H1 (cell line): ENCODE measurements at regions not wholly inside any gene's neighbourhood (a gene's known extent, or its start where the extent isn't known, plus 50 kb on each side); places are given as distances from the start of the nearest gene placed in this dataset.

ENCODE experiments used
- CTCF ChIA-PET: fragments of 300-600 bp; sonication (Branson Sonifier 250); formaldehyde crosslinking; loops from one replicate; lab custom pipeline; 2021; ENCODE audit not compliant: partially characterized antibody; lab: Charles Lee
- POLR2A ChIA-PET: fragments of 300-600 bp; sonication (Branson Sonifier 250); formaldehyde crosslinking; loops from one replicate; lab custom pipeline; 2021; ENCODE audit warnings: inconsistent platforms; ENCODE audit not compliant: partially characterized antibody; lab: Charles Lee
- DNase-seq, 2 experiments: peaks; one replicate each; pipeline versions ENCODE4 v3.0.0 to v3.0.0-alpha.2; 2010 to 2022; ENCODE audit warnings: low spot score in 2 of 2, low read depth in 1 of 2, mixed read lengths in 1 of 2
- FAIRE-seq: peaks from 2 replicates; lab custom pipeline; 2011; peaks lifted over from hg19 to GRCh38; lab: Jason Lieb, UNC
- H2AFZ ChIP-seq: 2 replicates; pipeline ENCODE4 v1.8.1; 2012; ENCODE audit warnings: low read length, inconsistent platforms
- H2AK5ac ChIP-seq: 2 replicates; pipeline ENCODE4 v1.6.1; 2013; ENCODE audit warnings: low read depth, low read length
- H2BK120ac ChIP-seq: replicated peaks from 2 replicates; pipeline ENCODE3; 2013; ENCODE audit warnings: low read depth, low read length, inconsistent platforms
- H2BK12ac ChIP-seq: 2 replicates; pipeline ENCODE4 v1.6.1; 2013; ENCODE audit warnings: low read depth, low read length
- H2BK15ac ChIP-seq: 2 replicates; pipeline ENCODE4 v1.6.1; 2013; ENCODE audit warnings: low read length
- H2BK20ac ChIP-seq: 2 replicates; pipeline ENCODE4 v1.6.1; 2013; ENCODE audit warnings: low read length
- H2BK5ac ChIP-seq: 2 replicates; pipeline ENCODE4 v1.6.1; 2013; ENCODE audit warnings: low read depth, low read length
- H3K14ac ChIP-seq: 2 replicates; pipeline ENCODE4 v1.6.1; 2013; ENCODE audit warnings: inconsistent platforms; ENCODE audit not compliant: insufficient read length
- H3K18ac ChIP-seq: 2 replicates; pipeline ENCODE4 v1.6.1; 2013; ENCODE audit warnings: low read length; ENCODE audit errors: extremely low read depth
- H3K23ac ChIP-seq: 2 replicates; pipeline ENCODE4 v1.6.1; 2013; ENCODE audit warnings: inconsistent platforms; ENCODE audit not compliant: insufficient read length
- H3K23me2 ChIP-seq: 2 replicates; pipeline ENCODE4 v1.6.1; 2013; ENCODE audit warnings: low read depth, low read length
- H3K27ac ChIP-seq: 2 replicates; pipeline ENCODE4 v1.6.1; 2011; ENCODE audit warnings: low read depth, low read length, inconsistent platforms
- H3K27me3 ChIP-seq, 4 experiments: replicated peaks in 1 of 4; 1 replicate in 1 of 4; 2 replicates in 3 of 4; pipeline versions ENCODE4 v1.6.1 to v1.8.1; 2011 to 2013; ENCODE audit warnings: low read length in 3 of 4, mild to moderate bottlenecking in 3 of 4, inconsistent platforms in 2 of 4, mixed read lengths in 2 of 4, moderate library complexity in 1 of 4; ENCODE audit not compliant: control insufficient read depth in 3 of 4, insufficient read depth in 3 of 4; ENCODE audit errors: extremely low read depth in 1 of 4
- H3K36me3 ChIP-seq, 4 experiments: 2 replicates each; pipeline versions ENCODE4 v1.6.1 to v1.8.1; 2011 to 2013; ENCODE audit warnings: mild to moderate bottlenecking in 4 of 4, low read length in 3 of 4, moderate library complexity in 2 of 4, control low read depth in 1 of 4, inconsistent platforms in 1 of 4; ENCODE audit not compliant: insufficient read depth in 4 of 4, control insufficient read depth in 2 of 4
- H3K4ac ChIP-seq: replicated peaks from 2 replicates; pipeline ENCODE3; 2013; ENCODE audit warnings: low read length, low read depth, mixed read lengths, inconsistent platforms; ENCODE audit not compliant: insufficient read length
- H3K4me1 ChIP-seq, 4 experiments: replicated peaks in 1 of 4; 1 replicate in 1 of 4; 2 replicates in 3 of 4; pipeline versions ENCODE4 v1.6.1 to v1.8.1; 2011 to 2013; ENCODE audit warnings: low read length in 3 of 4, inconsistent platforms in 2 of 4, mixed read lengths in 1 of 4; ENCODE audit not compliant: insufficient read depth in 4 of 4, control insufficient read depth in 3 of 4
- H3K4me2 ChIP-seq, 2 experiments: 2 replicates each; pipeline versions ENCODE4 v1.6.1 to v1.8.1; 2011 to 2013; ENCODE audit warnings: low read depth in 2 of 2, low read length in 2 of 2, control low read depth in 1 of 2, inconsistent platforms in 1 of 2, mild to moderate bottlenecking in 1 of 2; ENCODE audit not compliant: insufficient read depth in 1 of 2
- H3K4me3 ChIP-seq, 4 experiments: fragments of 200-600, 300-600 bp in 1 of 4; sonication (generic), shearing (Covaris generic), sonication (Bioruptor Twin) in 1 of 4; 2 replicates each; pipeline versions ENCODE4 v1.5.1 to v1.8.1; 2011 to 2016; ENCODE audit warnings: low read length in 4 of 4, low read depth in 3 of 4, control low read depth in 2 of 4, inconsistent platforms in 2 of 4, mild to moderate bottlenecking in 2 of 4, mixed read lengths in 1 of 4, moderate library complexity in 1 of 4; ENCODE audit not compliant: insufficient read depth in 2 of 4; ENCODE audit errors: extremely low read depth in 1 of 4
- H3K56ac ChIP-seq: replicated peaks from 2 replicates; pipeline ENCODE3; 2013; ENCODE audit warnings: low read depth, mild to moderate bottlenecking, mixed read lengths, low read length, inconsistent platforms; ENCODE audit not compliant: insufficient read length
- H3K79me1 ChIP-seq: 2 replicates; pipeline ENCODE4 v1.6.1; 2013; ENCODE audit warnings: low read depth, low read length, control low read depth
- H3K79me2 ChIP-seq, 2 experiments: 2 replicates each; pipeline versions ENCODE4 v1.6.1 to v1.8.1; 2012 to 2013; ENCODE audit warnings: low read length in 2 of 2, mild to moderate bottlenecking in 2 of 2, inconsistent platforms in 1 of 2; ENCODE audit not compliant: insufficient read depth in 2 of 2, control insufficient read depth in 1 of 2
- H3K9ac ChIP-seq, 4 experiments: replicated peaks in 1 of 4; 1 replicate in 1 of 4; 2 replicates in 3 of 4; pipeline versions ENCODE4 v1.6.1 to v1.8.1; 2011 to 2013; ENCODE audit warnings: low read depth in 3 of 4, low read length in 3 of 4, control low read depth in 2 of 4, mild to moderate bottlenecking in 2 of 4, moderate library complexity in 2 of 4, inconsistent platforms in 1 of 4; ENCODE audit errors: extremely low read depth in 1 of 4
- H3K9me3 ChIP-seq, 2 experiments: 2 replicates each; pipeline versions ENCODE4 v1.6.1 to v1.8.1; 2012 to 2013; ENCODE audit warnings: mild to moderate bottlenecking in 2 of 2, moderate library complexity in 2 of 2, control low read depth in 1 of 2, inconsistent platforms in 1 of 2, low read depth in 1 of 2, low read length in 1 of 2, mixed read lengths in 1 of 2; ENCODE audit not compliant: insufficient read depth in 2 of 2
- H4K20me1 ChIP-seq, 2 experiments: replicated peaks in 1 of 2; 2 replicates each; pipeline versions ENCODE3 to v1.8.1; 2011 to 2013; ENCODE audit warnings: inconsistent platforms in 2 of 2, low read length in 2 of 2, mild to moderate bottlenecking in 1 of 2; ENCODE audit not compliant: insufficient read depth in 2 of 2, control insufficient read depth in 1 of 2
- H4K5ac ChIP-seq: 2 replicates; pipeline ENCODE4 v1.6.1; 2013; ENCODE audit warnings: low read length, low read depth, mixed read lengths, inconsistent platforms; ENCODE audit not compliant: insufficient read length
- H4K8ac ChIP-seq: 2 replicates; pipeline ENCODE4 v1.8.0; 2013; ENCODE audit warnings: mild to moderate bottlenecking, moderate library complexity, low read length, inconsistent platforms; ENCODE audit not compliant: insufficient read depth; ENCODE audit errors: extremely low read depth
- H4K91ac ChIP-seq: replicated peaks from 2 replicates; pipeline ENCODE3; 2013; ENCODE audit warnings: low read length, mixed read lengths, inconsistent platforms; ENCODE audit not compliant: insufficient read length
- BCL11A ChIP-seq, 2 experiments: IDR thresholded peaks; one replicate each; pipeline ENCODE4 v1.6.1; 2011; ENCODE audit warnings: low read depth in 2 of 2, low read length in 2 of 2, mild to moderate bottlenecking in 2 of 2
- CHD1 ChIP-seq: IDR thresholded peaks from 2 replicates; pipeline ENCODE4 v1.6.1; 2012; ENCODE audit warnings: low read depth, low read length, improper control_type of control experiment
- GABPA ChIP-seq: IDR thresholded peaks from 2 replicates; pipeline ENCODE4 v1.6.1; 2011; ENCODE audit warnings: mild to moderate bottlenecking, low read length, moderate library complexity, borderline replicate concordance; ENCODE audit not compliant: insufficient read depth
- PHF8 ChIP-seq: fragments of 200-600 bp; sonication (generic); conservative IDR thresholded peaks from 2 replicates; pipeline ENCODE4 v1.7.1; 2012; ENCODE audit warnings: low read depth, mild to moderate bottlenecking, inconsistent platforms, low read length, moderate library complexity
- RNF2 ChIP-seq: fragments of 200-900, 300-1000 bp; sonication (generic); IDR thresholded peaks from 2 replicates; pipeline ENCODE4 v1.7.1; 2016; ENCODE audit warnings: borderline replicate concordance, low read depth, mild to moderate bottlenecking, antibody characterized with exemption, low read length; ENCODE audit not compliant: poor library complexity, severe bottlenecking; ENCODE audit errors: missing control alignments
- WGBS, 2 experiments: shearing (Covaris generic) in 1 of 2; methylation state at CpG; one replicate each; pipeline versions ENCODE4 v1.1.6 to v1.1.7; 2013 to 2015; ENCODE audit warnings: low lambda C conversion rate in 2 of 2, mixed read lengths in 2 of 2, inconsistent platforms in 1 of 2, low coverage in 1 of 2, missing lambda C conversion rate in 1 of 2; ENCODE audit not compliant: insufficient replicate concordance in 2 of 2, insufficient coverage in 1 of 2, insufficient read length in 1 of 2; ENCODE audit errors: extremely low coverage in 1 of 2, missing lambda C conversion rate in 1 of 2; 5-methylcytosine and 5-hydroxymethylcytosine counted together

DNA sequence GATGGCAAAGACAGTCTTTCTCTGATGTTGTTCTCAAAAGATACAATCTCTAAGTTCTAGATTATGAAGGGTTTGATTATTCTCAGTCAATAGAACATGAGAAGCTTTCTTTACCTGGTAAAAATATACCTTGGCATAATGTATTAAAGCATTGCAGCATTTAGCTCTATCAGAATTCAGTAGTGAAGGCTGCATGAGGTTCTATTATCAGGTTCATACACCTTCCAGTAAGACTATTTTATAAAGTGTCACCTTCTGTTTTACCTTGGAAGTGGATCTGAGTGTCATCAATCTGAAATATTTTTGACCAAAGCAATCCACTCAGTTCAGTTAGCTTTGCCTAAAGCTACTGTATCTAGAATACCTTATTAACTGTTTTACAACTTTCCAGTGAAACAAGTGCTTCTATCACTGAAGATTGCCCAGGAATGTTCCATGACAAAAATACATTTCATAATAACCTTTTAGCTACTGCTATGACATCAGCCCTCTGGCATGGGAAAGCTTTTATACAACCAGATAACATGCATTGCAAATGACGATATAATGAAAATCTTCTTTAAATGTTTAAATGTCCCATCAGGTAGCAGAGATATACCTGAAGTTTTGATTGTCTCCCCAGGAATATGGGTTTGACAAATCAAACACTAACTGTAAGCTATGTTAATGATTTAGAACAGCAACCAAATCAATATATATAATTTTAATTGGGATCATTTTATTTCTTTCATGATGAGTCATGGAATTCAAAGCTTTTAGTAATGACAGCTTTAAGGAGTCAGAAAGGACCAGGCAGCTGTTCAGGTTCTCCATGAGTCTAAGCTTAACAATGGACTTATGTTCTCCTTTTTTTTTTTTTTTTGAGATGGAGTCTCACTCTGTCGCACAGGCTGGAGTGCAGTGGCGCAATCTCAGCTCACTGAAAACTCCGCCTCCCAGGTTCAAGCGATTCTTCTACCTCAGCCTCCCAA is 72.2 kb downstream of the UFM1 start:
- Histone ChIP-seq H3K79me2 (no peaks in the 10 kb centered on the region), H3K4me2 (no peak overlapping the region)

More for the DNA sequence above, 72.2 kb downstream of the UFM1 start:
- no peaks in the 10 kb centered on the region for H3K79me1 ChIP-seq
- H3K4me3 ChIP-seq, result no peak overlapping the region
- no peak for TF ChIP-seq GABPA
- TF ChIP-seq PHF8, result no peak
- no peak for TF ChIP-seq RNF2
- TF ChIP-seq CHD1, result no peak
- no peak for TF ChIP-seq BCL11A (IDR thresholded peaks at IDR 0.05; ENCODE audit: low read depth in 2 of 2, low read length in 2 of 2)
- no peak overlapping the region for H3K23ac ChIP-seq
- H3K36me3 ChIP-seq, result no peaks in the 10 kb centered on the region
- no peak overlapping the region for H2BK120ac ChIP-seq
- no peaks in the 10 kb centered on the region for H4K20me1 ChIP-seq
- H3K9ac ChIP-seq, result no peak overlapping the region
- no peaks in the 10 kb centered on the region for H3K4me1 ChIP-seq
- H4K8ac ChIP-seq, result no peak overlapping the region
- H2AFZ ChIP-seq, result no peak overlapping the region
- no peak overlapping the region for H2AK5ac ChIP-seq
- peaks cover 0 to 4% of the 10 kb centered on the region in 2 experiments; a peak in 1 of 4 replicates for H3K9me3 ChIP-seq
- H2BK15ac ChIP-seq, result no peak overlapping the region
- H3K4ac ChIP-seq, result no peak overlapping the region
- H3K23me2 ChIP-seq, result no peaks in the 10 kb centered on the region
- 96% methylated on average over 4 of the region's 5 CpGs; no CpG with 5 or more reads in 1 of the 2 experiments for WGBS, 2 experiments
- H3K18ac ChIP-seq, result no peak overlapping the region
- no peak overlapping the region for H4K91ac ChIP-seq
- no peak overlapping the region for H2BK20ac ChIP-seq
- DNase-seq, result no peak
- no peak for FAIRE-seq
- POLR2A ChIA-PET, result no interaction called here
- no peak overlapping the region for H3K56ac ChIP-seq
- H2BK5ac ChIP-seq, result no peak overlapping the region
- H3K27ac ChIP-seq, result no peak overlapping the region
- no peak overlapping the region for H2BK12ac ChIP-seq
- no peaks in the 10 kb centered on the region for H3K27me3 ChIP-seq
- H3K14ac ChIP-seq, result no peak overlapping the region
- H4K5ac ChIP-seq, result no peak overlapping the region
- CTCF ChIA-PET, result no interaction called here
